ENCODE measurements at regions not wholly inside any gene's neighbourhood (a gene's known extent, or its start where the extent isn't known, plus 50 kb on each side); places are given as distances from the start of the nearest gene placed in this dataset.

DNA sequence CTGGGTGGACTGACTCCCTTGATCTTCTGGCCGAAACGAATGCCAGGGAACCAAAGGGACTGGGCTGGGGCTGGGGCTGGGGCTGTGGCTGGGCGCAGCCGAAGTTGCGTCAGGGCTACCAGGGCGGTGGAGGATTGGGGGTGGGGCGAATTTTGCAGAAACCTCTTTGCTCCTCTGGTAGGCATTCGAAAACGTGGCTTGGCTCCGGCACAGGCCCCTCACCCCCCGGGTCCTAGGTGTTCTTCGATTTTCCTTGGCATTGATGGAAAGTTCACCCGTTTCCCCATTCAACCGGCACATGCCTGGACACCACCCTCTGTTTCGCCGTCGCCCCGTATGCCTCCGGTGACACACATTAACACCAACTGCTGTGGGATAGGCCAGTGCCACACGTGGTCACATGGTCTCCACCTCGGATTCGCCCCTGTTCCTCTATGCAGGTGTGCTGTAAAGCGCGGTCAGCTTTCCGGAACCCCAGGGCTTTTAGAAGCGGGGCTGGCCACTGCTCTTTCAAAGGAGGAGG, 477.1 kb downstream of the SPATA31A7 start (continued):
- TF ChIP-seq, protein P1, sequence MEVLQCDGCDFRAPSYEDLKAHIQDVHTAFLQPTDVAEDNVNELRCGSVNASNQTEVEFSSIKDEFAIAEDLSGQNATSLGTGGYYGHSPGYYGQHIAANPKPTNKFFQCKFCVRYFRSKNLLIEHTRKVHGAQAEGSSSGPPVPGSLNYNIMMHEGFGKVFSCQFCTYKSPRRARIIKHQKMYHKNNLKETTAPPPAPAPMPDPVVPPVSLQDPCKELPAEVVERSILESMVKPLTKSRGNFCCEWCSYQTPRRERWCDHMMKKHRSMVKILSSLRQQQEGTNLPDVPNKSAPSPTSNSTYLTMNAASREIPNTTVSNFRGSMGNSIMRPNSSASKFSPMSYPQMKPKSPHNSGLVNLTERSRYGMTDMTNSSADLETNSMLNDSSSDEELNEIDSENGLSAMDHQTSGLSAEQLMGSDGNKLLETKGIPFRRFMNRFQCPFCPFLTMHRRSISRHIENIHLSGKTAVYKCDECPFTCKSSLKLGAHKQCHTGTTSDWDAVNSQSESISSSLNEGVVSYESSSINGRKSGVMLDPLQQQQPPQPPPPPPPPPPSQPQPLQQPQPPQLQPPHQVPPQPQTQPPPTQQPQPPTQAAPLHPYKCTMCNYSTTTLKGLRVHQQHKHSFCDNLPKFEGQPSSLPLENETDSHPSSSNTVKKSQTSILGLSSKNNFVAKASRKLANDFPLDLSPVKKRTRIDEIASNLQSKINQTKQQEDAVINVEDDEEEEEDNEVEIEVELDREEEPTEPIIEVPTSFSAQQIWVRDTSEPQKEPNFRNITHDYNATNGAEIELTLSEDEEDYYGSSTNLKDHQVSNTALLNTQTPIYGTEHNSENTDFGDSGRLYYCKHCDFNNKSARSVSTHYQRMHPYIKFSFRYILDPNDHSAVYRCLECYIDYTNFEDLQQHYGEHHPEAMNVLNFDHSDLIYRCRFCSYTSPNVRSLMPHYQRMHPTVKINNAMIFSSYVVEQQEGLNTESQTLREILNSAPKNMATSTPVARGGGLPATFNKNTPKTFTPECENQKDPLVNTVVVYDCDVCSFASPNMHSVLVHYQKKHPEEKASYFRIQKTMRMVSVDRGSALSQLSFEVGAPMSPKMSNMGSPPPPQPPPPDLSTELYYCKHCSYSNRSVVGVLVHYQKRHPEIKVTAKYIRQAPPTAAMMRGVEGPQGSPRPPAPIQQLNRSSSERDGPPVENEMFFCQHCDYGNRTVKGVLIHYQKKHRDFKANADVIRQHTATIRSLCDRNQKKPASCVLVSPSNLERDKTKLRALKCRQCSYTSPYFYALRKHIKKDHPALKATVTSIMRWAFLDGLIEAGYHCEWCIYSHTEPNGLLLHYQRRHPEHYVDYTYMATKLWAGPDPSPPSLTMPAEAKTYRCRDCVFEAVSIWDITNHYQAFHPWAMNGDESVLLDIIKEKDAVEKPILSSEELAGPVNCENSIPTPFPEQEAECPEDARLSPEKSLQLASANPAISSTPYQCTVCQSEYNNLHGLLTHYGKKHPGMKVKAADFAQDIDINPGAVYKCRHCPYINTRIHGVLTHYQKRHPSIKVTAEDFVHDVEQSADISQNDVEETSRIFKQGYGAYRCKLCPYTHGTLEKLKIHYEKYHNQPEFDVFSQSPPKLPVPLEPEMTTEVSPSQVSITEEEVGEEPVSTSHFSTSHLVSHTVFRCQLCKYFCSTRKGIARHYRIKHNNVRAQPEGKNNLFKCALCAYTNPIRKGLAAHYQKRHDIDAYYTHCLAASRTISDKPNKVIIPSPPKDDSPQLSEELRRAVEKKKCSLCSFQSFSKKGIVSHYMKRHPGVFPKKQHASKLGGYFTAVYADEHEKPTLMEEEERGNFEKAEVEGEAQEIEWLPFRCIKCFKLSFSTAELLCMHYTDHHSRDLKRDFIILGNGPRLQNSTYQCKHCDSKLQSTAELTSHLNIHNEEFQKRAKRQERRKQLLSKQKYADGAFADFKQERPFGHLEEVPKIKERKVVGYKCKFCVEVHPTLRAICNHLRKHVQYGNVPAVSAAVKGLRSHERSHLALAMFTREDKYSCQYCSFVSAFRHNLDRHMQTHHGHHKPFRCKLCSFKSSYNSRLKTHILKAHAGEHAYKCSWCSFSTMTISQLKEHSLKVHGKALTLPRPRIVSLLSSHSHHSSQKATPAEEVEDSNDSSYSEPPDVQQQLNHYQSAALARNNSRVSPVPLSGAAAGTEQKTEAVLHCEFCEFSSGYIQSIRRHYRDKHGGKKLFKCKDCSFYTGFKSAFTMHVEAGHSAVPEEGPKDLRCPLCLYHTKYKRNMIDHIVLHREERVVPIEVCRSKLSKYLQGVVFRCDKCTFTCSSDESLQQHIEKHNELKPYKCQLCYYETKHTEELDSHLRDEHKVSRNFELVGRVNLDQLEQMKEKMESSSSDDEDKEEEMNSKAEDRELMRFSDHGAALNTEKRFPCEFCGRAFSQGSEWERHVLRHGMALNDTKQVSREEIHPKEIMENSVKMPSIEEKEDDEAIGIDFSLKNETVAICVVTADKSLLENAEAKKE (CRISPR knock-in tag; IDR thresholded peaks at IDR 0.05), result no peak

DNA sequence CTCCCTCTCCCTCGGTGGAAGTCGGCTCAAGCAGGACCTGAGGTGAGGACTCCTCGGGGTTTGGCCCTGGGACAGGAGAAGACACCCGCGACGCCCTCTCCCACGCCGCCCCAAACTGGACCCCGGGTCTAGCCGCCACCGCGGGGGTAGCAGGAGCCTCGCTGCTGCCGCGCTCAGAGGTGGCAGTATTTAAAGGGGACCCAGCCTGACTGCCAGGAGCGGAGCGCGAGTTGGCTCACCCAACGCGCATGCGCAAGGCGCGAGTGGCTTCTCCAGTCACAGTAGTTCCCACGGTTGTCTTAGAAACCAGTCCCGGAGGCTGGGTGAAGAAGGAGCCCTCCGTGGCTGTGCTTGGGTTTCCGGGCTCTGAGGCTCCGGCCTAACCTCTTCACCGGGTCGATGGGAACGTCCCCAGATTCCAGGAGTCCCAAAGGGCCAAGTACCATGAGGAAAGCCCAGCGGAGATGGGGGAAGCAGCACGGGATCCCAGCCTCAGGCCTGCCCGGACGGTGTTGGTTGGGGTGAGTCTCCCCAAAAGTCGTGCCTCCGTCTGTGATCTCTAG, 477.8 kb downstream of the SPATA31A7 start:
- Histone ChIP-seq H3K4me3 (no peak overlapping the region), H4K20me1 (replicated peaks; ENCODE audit: insufficient read depth) (no peaks in the 10 kb centered on the region), H3K4me2 (no peak overlapping the region), H3K9me2 (ENCODE audit: insufficient read depth) (no peaks in the 10 kb centered on the region), H3K27me3 (ENCODE audit: insufficient read depth) (no peaks in the 10 kb centered on the region), H3K36me3 (ENCODE audit: insufficient read depth) (no peaks in the 10 kb centered on the region), H3K79me2 (replicated peaks; ENCODE audit: insufficient read depth) (no peaks in the 10 kb centered on the region), H2AFZ (no peak overlapping the region), H3F3A (replicated peaks; ENCODE audit: low read depth) (no peaks in the 10 kb centered on the region), H3K27ac (ENCODE audit: low read depth) (no peak overlapping the region), H3K4me1 (ENCODE audit: insufficient read depth) (no peaks in the 10 kb centered on the region)
- Mint-ChIP-seq H3K4me3 (no peak overlapping the region), H3K4me1 (no peaks in the 10 kb centered on the region), H3K9me3 (peaks cover 82% of the 10 kb centered on the region), H3K27ac (no peak overlapping the region), H3K36me3 (ENCODE audit: low read depth) (peaks cover 47% of the 10 kb centered on the region), H3K27me3 (ENCODE audit: insufficient read depth, low read depth, poor library complexity) (peaks cover 14% of the 10 kb centered on the region)
- ATAC-seq (no peak), DNase-seq (ENCODE audit: low spot score) (no peak)
- TF ChIP-seq JUNB (IDR thresholded peaks at IDR 0.05; ENCODE audit: unreplicated experiment), result no peak
- TF ChIP-seq, protein P2, sequence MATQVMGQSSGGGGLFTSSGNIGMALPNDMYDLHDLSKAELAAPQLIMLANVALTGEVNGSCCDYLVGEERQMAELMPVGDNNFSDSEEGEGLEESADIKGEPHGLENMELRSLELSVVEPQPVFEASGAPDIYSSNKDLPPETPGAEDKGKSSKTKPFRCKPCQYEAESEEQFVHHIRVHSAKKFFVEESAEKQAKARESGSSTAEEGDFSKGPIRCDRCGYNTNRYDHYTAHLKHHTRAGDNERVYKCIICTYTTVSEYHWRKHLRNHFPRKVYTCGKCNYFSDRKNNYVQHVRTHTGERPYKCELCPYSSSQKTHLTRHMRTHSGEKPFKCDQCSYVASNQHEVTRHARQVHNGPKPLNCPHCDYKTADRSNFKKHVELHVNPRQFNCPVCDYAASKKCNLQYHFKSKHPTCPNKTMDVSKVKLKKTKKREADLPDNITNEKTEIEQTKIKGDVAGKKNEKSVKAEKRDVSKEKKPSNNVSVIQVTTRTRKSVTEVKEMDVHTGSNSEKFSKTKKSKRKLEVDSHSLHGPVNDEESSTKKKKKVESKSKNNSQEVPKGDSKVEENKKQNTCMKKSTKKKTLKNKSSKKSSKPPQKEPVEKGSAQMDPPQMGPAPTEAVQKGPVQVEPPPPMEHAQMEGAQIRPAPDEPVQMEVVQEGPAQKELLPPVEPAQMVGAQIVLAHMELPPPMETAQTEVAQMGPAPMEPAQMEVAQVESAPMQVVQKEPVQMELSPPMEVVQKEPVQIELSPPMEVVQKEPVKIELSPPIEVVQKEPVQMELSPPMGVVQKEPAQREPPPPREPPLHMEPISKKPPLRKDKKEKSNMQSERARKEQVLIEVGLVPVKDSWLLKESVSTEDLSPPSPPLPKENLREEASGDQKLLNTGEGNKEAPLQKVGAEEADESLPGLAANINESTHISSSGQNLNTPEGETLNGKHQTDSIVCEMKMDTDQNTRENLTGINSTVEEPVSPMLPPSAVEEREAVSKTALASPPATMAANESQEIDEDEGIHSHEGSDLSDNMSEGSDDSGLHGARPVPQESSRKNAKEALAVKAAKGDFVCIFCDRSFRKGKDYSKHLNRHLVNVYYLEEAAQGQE (IDR thresholded peaks at IDR 0.05; ENCODE audit: unreplicated experiment), result no peak
- TF ChIP-seq, protein P1 (CRISPR knock-in tag; IDR thresholded peaks at IDR 0.05), result no peak
- no peak for TF ChIP-seq ZNF114 (CRISPR knock-in tag; IDR thresholded peaks at IDR 0.05)
- TF ChIP-seq EZH2phosphoT487 (IDR thresholded peaks at IDR 0.05; ENCODE audit: unreplicated experiment), result no peak

Data from GM23338 (cell line).